ENCODE measurements at regions not wholly inside any gene's neighbourhood (a gene's known extent, or its start where the extent isn't known, plus 50 kb on each side); places are given as distances from the start of the nearest gene placed in this dataset.
"Not testable (repeated sequence)": the region's sequence is repeated elsewhere in the genome, so short reads cannot be mapped to it uniquely, and the experiment has no call there.

- TF ChIP-seq POLR2AphosphoS5 (IDR thresholded peaks at IDR 0.05) (no peak), CTCF (IDR thresholded peaks at IDR 0.05) (no peak), EP300 (IDR thresholded peaks at IDR 0.05) (no peak)
- no peak for DNase-seq
- Histone ChIP-seq H3K9me3 (no peaks in the 10 kb centered on the region), H3K4me3 (no peak overlapping the region), H3K27ac (no peak overlapping the region), H3K36me3 (no peaks in the 10 kb centered on the region), H3K4me1 (peaks cover 0 to 17% (median 12%) of the 10 kb centered on the region in 4 donors), H3K27me3 (no peaks in the 10 kb centered on the region)
- intact Hi-C loops (cut with DNase I), result no loop called here
These were observed 58.1 kb upstream of the KIF13A start for GRCh38 chr6:18045507-18045906.

GRCh38 chr6:18044108-18044783, 56.8 kb upstream of the KIF13A start:
- Histone ChIP-seq H3K27ac (peak overlapping the region in 2 of 4 donors; percentile 35 to 72), H3K4me3 (no peak overlapping the region), H3K4me1 (peaks cover 0 to 17% (median 12%) of the 10 kb centered on the region in 4 donors), H3K36me3 (no peaks in the 10 kb centered on the region), H3K27me3 (no peaks in the 10 kb centered on the region), H3K9me3 (no peaks in the 10 kb centered on the region)
- intact Hi-C loops (cut with DNase I), result no loop called here
- no peak for DNase-seq
- 87 to 89% methylated on average over 11 of the region's 11 CpGs for WGBS, 2 donors
- TF ChIP-seq POLR2A (IDR thresholded peaks at IDR 0.05) (no peak), CTCF (IDR thresholded peaks at IDR 0.05) (no peak), POLR2AphosphoS5 (IDR thresholded peaks at IDR 0.05) (no peak), EP300 (IDR thresholded peaks at IDR 0.05) (no peak)

- intact Hi-C loops (cut with DNase I), result no loop called here
- H3K4me1 ChIP-seq, result peaks cover 0 to 17% (median 12%) of the 10 kb centered on the region in 4 donors
- H3K4me3 ChIP-seq, result no peak overlapping the region
These were observed 55.2 kb upstream of the KIF13A start for GRCh38 chr6:18042536-18043145.

GRCh38 chr6:18039481-18039880, 52.0 kb upstream of the KIF13A start:
- H3K27ac ChIP-seq, result no peak overlapping the region
- WGBS, 2 donors, result 51 to 81% methylated on average over 3 of the region's 3 CpGs
- no peak for DNase-seq
- H3K36me3 ChIP-seq, result no peaks in the 10 kb centered on the region
- no peak overlapping the region for H3K4me3 ChIP-seq
- no peaks in the 10 kb centered on the region for H3K9me3 ChIP-seq
- intact Hi-C loops (cut with DNase I), result no loop called here
- TF ChIP-seq CTCF (IDR thresholded peaks at IDR 0.05), result no peak
- no peak for TF ChIP-seq POLR2AphosphoS5 (IDR thresholded peaks at IDR 0.05)
- TF ChIP-seq EP300 (IDR thresholded peaks at IDR 0.05), result no peak
- no peak for TF ChIP-seq POLR2A (IDR thresholded peaks at IDR 0.05)
- no peaks in the 10 kb centered on the region for H3K27me3 ChIP-seq
- peaks cover 0 to 14% (median 12%) of the 10 kb centered on the region in 4 donors for H3K4me1 ChIP-seq

More at GRCh38 chr6:18042536-18043145, 55.2 kb upstream of the KIF13A start:
- Histone ChIP-seq H3K36me3 (no peaks in the 10 kb centered on the region), H3K27ac (peak overlapping the region in 3 of 4 donors; percentile 33 to 72 (median 67)), H3K27me3 (no peaks in the 10 kb centered on the region), H3K9me3 (no peaks in the 10 kb centered on the region)
- no peak for DNase-seq
- WGBS, 2 donors, result 80 to 88% methylated on average over 8 of the region's 8 CpGs
- TF ChIP-seq POLR2A (IDR thresholded peaks at IDR 0.05), result no peak
- TF ChIP-seq CTCF (IDR thresholded peaks at IDR 0.05), result no peak
- TF ChIP-seq POLR2AphosphoS5 (IDR thresholded peaks at IDR 0.05), result no peak
- TF ChIP-seq EP300 (IDR thresholded peaks at IDR 0.05), result no peak

GRCh38 chr6:18038235-18038634, 50.8 kb upstream of the KIF13A start:
- H3K9me3 ChIP-seq; H3K27me3 ChIP-seq; H3K36me3 ChIP-seq; intact Hi-C loops (cut with DNase I); H3K4me1 ChIP-seq; H3K27ac ChIP-seq; H3K4me3 ChIP-seq; DNase-seq: not testable (repeated sequence)
- WGBS, 2 donors, result 96 to 97% methylated on average over 1 of the region's 1 CpG

Data from sigmoid colon (tissue), 6 donors.